AG08395 (cell line): ENCODE measurements at regions not wholly inside any gene's neighbourhood (a gene's known extent, or its start where the extent isn't known, plus 50 kb on each side); places are given as distances from the start of the nearest gene placed in this dataset.
A peak's percentile ranks its signal among the peaks of the same experiment; 100 is the strongest.
"Not testable (repeated sequence)": the region's sequence is repeated elsewhere in the genome, so short reads cannot be mapped to it uniquely, and the experiment has no call there.

Experiments used
- DNase-seq: peaks from one replicate; pipeline ENCODE4 v3.0.0; 2012; ENCODE audit warnings: mixed read lengths, low spot score

GRCh38 chr4:141534985-141535384, 101.4 kb upstream of the IL15 start:
- DNase-seq = no peak

- no peak for DNase-seq
These were observed 98.4 kb upstream of the IL15 start for GRCh38 chr4:141538001-141538400.

GRCh38 chr4:141540643-141541042, 95.7 kb upstream of the IL15 start:
- no peak for DNase-seq

- DNase-seq = peak; percentile 36
These were observed 94.5 kb upstream of the IL15 start for GRCh38 chr4:141541851-141542250.

- no peak for DNase-seq
These were observed 93.2 kb upstream of the IL15 start for GRCh38 chr4:141543176-141543575.

- DNase-seq = no peak
These were observed 92.7 kb upstream of the IL15 start for GRCh38 chr4:141543706-141544105.

- DNase-seq = peak; percentile 8
These were observed 87.6 kb upstream of the IL15 start for GRCh38 chr4:141548791-141549190.

GRCh38 chr4:141560056-141560455, 76.3 kb upstream of the IL15 start:
- DNase-seq = no peak

GRCh38 chr4:141562649-141563048, 73.7 kb upstream of the IL15 start:
- DNase-seq = no peak

GRCh38 chr4:141563723-141564122, 72.7 kb upstream of the IL15 start:
- DNase-seq = no peak

- DNase-seq = not testable (repeated sequence)
These were observed 71.4 kb upstream of the IL15 start for GRCh38 chr4:141564961-141565360.

- DNase-seq = no peak
These were observed 70.8 kb upstream of the IL15 start for GRCh38 chr4:141565379-141566089.

GRCh38 chr4:141567326-141567915, 69.0 kb upstream of the IL15 start:
- DNase-seq = no peak

- no peak for DNase-seq
These were observed 67.2 kb upstream of the IL15 start for GRCh38 chr4:141569141-141569540.

- DNase-seq = no peak
These were observed 66.1 kb upstream of the IL15 start for GRCh38 chr4:141570290-141570689.

GRCh38 chr4:141571362-141571761, 65.0 kb upstream of the IL15 start:
- no peak for DNase-seq

- DNase-seq = no peak
These were observed 64.6 kb upstream of the IL15 start for GRCh38 chr4:141571793-141572192.

GRCh38 chr4:141573678-141574077, 62.7 kb upstream of the IL15 start:
- DNase-seq = no peak

- DNase-seq = peak; percentile 7
These were observed 60.5 kb upstream of the IL15 start for GRCh38 chr4:141575884-141576283.

- DNase-seq = no peak
These were observed 59.7 kb upstream of the IL15 start for GRCh38 chr4:141576585-141577110.

- no peak for DNase-seq
These were observed 57.9 kb upstream of the IL15 start for GRCh38 chr4:141578451-141578850.

- DNase-seq = no peak
These were observed 55.9 kb upstream of the IL15 start for GRCh38 chr4:141580523-141580922.
